ENCODE measurements at regions not wholly inside any gene's neighbourhood (a gene's known extent, or its start where the extent isn't known, plus 50 kb on each side); places are given as distances from the start of the nearest gene placed in this dataset.
"Not testable (repeated sequence)": the region's sequence is repeated elsewhere in the genome, so short reads cannot be mapped to it uniquely, and the experiment has no call there.

DNA sequence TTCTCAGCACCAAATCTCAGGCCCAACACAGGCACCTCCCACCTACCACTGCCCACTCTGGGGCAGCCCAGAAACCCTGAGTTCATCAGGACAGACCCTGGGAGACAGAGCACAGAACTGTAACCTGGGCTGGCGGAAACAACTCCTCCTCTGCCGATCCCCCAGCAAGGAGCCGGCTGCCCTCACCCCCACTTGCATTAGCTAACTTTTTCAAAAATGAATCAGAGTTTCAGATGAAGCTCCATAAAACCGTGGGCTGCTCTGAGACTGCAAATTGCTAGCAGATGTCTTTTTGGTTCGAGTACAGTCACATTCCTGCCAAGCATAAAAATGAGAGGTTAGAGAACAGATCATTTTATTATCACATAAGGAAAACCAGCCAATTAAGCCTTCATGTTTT, 93.4 kb upstream of the PARD3 start:
- no peak for DNase-seq (ENCODE audit: low read depth)

DNA sequence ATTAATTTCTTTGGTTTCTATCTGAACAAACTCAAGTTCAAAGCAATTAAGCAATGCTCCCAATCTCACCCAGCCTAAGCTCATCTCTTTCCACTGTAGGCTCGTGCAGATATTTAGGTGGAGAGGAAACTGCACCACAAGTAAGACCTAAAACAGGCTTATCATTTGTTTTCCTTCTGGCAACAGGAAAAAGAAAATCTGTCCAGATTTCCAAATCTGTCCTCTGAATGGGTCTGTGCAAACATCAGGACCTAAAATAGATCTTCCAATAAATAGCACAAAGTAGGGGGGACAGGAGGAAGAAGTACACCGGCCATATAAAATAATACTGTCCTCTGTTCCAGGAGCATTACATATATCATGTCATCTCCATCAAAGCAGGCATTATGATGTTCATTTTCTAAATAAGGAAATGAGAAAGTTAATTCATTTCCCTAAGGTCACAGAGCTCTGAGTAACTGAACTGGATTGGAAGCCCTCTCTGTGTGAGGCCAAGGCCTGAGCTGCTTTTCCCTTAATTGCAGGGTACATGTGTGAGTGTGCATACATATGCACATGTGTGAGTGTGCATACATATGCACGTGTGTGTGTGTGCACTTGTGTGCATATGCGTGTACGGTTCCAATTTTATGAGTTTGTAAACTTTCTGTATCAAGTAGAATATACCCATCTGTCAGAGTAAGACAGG, 92.8 kb upstream of the PARD3 start:
- DNase-seq (ENCODE audit: low read depth) = no peak

DNA sequence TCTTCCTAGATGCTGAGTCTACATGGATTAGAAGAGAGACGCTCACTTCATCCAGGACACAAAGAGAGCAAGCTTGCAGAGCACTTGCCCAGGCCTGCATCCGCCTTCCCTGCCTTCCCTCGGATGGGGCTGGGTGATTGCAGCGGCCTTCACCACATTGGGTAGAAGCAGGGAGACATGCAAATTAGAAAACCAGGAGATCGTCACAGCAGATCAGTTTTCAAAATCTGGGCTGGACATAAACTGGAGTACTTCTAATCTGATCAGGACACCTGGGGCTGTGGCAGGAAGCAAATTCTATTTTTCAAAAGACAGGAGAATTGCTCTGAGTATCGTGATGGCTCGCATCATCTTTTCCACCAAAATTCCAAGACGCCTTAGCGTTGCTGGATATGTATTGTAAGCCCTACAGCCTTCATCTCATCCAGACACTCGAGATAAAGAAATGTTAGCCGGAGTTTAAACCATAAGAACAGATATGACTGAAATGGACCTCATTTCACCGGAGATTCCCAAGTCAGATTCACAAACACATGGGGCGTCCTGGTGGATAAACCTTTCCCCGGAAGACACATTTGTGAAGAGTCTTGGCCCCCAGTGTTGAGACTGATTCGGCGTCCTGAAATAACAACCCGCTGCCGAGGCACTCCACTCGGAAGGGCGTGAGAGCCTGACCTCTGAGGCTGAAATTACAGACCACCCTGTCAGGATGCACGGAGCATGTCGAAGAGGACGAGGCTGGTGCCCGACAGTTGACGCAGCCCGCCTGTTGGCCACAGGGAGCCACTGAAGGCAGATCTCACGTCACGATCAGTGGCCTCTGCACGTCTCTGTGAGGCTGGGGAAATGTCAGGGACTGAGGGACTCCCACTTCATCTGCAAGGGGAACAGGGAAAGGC, 91.2 kb upstream of the PARD3 start:
- DNase-seq (ENCODE audit: low read depth) = peak; percentile 88

DNA sequence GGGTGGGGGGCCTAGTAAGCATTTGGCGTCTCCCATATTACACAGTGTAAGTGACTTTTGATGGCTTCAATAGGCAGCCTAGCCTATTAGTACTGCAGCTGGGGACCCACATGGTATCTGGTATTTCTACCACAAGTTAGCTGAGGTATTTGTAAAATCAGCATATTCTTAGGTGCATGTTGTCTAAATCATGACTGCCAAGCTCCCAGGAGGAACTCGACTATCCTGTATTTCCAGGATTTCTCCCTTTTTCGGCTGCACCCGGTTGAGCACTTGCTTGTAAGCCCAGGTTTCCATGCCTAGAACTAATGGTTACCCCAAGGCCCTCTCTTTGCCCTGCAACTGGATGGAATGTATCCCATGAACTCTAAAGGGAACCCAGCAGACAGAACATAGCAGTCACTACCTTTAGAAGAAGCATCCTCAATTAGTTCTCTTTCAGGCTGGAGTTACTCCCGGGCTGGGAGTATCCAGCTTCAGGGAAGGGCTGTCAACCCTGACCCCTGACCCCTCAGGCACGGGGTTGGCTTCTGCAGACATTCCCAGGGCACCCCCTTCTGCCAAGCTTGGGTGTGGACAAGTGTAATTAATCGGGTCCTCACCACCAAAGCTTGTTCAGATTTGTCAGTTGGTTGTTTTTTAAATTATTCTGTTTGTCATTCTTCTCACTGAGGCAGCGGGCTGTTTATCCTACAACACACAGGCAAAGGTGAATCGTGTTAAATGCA, 90.3 kb upstream of the PARD3 start:
- DNase-seq (ENCODE audit: low read depth) = no peak

DNA sequence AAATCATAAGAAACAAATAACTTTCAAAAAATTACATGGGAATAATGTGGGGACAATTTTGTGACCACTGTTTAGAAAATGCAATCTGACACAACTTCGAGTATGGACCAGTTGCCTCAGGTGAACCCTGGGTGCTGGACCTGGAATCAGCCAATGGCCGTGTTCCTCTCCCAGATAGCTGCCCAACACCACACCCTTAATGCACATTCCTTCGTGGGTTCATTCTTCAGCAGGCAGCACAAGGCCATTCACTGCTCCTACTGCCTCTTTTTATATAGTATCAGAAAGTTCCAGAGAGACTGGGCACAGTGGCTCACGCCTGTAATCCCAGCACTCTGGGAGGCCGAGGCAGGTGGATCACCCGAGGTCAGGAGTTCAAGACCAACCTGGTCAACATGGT, 89.1 kb upstream of the PARD3 start:
- DNase-seq (ENCODE audit: low read depth) = no peak

DNA sequence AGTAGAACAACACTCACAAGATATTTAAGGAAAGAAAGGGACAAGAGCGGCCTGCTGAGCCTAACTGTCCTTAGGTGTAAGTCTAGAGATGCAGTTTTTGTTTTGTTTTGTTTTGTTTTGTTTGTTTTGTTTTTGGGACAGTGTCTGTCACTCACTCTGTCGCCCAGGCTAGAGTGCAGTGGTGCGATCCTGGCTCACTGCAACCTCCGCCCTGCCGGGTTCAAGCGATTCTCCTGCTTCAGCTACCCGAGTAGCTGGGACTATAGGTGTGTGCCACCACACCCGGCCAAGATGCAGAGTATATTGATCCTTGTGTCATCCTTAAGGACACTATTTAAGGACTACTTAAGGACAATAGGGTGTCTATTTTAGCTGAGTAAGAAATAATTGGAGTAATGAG, 84.1 kb upstream of the PARD3 start:
- no peak for DNase-seq (ENCODE audit: low read depth)

DNA sequence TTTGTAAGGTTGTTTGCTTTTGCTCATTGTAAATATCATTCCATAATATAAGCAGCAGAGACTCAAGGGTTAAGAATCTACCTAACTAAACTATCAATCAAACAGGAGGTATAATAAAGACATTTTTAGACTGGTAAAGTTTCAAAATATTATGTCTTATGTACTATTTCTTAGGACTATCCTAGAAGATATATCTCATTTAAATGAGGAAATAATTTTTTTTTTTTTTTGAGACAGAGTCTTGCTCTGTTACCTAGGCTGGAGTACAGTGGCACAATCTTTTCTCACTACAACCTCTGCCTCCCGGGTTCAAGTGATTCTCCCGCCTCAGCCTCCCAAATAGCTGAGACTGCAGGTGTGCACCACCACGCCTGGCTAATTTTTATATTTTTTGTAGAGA, 80.9 kb upstream of the PARD3 start:
- DNase-seq (ENCODE audit: low read depth) = no peak

DNA sequence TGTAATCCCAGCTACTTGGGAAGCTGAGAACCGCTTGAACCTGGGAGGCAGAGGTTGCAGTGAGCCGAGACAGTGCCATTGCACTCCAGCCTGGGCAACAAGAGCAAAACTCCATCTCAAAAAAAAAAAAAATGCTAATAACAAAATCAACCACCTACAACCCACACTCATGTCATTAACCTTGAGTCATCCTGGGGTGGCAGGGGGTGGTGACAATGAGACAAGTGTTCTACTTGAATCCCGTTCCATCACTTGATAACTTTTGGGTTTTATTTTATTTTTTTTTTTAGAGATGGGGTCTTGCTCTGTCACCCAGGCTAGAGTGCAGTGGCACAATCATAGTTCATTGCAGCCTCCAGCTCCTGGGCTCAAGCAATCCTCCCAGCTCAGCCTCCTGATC, 80.0 kb upstream of the PARD3 start:
- not testable (repeated sequence) for DNase-seq (ENCODE audit: low read depth)

DNA sequence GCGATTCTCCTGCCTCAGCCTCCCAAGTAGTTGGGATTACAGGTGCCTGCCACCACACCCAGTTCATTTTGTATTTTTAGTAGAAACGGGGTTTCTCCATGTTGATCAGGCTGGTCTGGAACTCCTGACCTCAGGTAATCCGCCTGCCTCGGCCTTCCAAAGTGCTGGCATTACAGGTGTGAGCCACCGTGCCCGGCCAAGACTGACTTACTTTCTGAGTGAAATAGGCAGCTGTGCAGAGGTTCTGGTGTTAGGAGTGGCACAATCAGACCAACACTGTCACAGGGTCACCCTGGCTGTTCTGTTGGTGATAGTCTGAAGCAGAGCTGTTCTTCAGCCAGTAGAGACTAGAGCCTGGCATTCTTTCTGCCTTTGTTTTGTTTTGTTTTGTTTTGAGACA, 77.4 kb upstream of the PARD3 start:
- not testable (repeated sequence) for DNase-seq (ENCODE audit: low read depth)

DNA sequence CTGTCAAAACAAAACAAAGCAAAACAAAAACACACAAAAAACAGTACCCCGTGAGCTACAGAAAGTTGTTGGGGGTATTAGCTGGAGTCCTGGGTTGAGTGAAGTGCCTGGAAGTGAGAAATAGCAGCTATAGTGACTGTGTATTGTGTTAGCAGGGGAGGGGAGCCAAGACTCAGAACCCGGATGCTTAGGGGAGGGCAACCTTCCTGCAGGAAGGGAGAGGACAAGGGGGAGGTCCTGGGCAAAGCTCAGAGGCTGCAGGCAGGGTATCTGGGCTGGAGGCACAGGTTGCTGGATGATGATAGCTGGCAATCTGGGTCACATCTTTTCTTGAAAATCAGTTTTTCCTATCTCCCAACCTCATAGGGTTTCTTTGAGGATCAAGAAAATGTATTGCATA, 75.8 kb upstream of the PARD3 start:
- no peak for DNase-seq (ENCODE audit: low read depth)

DNA sequence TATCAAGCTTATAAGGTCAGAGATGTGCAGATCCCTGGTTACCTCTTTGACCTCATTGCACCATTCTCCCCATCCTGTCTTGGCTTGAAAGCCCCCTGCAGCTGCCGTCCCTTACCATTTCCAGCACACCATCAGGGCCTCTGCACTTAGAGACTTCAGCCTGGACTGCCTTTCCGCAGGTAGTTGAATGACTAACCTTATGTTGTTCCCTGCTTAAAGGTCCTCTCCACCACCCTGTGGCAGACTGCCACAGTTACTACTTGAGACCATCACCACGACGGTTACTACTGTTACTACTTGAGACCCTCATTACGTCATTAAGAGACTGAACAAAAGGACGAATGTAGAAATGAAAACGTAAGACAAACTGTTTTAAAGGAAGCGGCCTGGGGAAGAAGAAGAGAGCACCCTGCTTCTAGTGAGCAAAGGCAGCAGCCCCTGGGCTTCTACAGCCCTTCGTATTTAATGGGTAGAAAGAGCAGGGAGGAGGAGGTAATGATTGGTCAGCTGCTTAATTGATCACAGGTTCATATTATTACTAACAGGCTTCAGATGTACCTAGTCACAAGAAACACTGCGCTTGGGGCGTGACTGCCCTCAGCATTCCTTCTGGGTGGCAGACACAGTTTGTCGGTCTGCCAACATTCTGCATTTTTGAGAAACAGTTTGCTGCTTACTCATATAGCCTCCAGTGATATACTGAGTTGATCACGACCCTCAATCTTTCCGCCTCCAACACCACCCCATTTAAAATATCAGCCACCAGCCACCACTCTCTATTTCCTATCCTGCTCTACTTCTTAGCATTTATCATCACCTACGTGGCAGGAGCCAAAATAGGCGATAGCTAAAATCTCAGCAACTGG, 74.1 kb upstream of the PARD3 start:
- peak; percentile 80 for DNase-seq (ENCODE audit: low read depth)

DNA sequence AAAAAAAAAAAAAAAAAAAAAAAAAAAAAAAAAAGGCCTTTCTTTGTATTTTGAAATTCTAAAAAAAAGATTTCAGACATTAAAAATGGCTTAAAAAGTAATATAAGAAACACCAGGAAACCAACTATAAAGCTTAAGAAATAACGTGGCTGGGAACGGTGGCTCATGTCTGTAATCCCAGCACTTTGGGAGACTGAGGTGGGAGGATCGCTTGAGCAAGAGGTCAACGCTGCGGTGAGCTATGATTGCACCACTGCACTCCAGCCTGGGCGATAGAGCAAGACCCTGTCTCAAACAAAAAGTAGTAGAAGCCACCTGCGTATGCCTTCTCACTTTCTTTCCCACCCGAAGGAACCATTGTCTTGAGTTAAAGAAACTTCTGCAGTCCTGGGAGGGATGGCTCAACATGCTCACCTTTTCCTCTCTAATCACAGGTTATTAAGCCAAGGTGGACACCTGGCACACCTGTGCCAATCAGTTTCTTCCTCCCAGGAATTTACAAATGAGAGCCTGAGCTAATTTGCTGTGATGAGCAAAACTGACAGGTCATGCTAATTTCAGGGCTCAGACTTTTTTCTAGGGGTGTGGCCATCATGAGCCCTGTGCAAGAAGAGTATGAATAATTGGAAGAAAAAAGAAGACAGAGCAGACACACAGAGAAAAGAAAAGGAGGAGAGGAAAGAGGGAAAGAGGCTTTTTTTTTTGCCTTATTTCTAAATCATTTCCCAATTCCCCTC, 72.0 kb upstream of the PARD3 start:
- peak; percentile 60 for DNase-seq (ENCODE audit: low read depth)

DNA sequence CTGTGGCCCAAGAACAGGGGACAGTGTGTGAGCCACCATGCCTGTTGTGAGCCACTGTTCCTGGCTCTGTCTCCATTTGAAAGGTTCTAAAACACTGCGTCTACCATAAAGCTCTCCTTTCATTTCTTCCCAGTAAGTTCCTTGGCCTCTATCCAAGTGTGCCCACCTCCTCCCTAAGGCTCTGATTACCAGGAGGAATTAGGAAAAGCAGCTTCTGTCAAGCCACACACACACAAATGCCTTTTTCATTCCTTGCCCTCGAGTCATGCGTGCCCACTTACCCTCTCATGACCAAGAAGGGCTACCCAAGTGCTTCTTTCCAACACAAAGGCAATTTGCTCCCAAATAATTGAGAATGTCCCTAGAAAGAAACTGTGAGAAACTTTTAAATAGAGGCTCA, 70.8 kb upstream of the PARD3 start:
- peak; percentile 82 for DNase-seq (ENCODE audit: low read depth)

DNA sequence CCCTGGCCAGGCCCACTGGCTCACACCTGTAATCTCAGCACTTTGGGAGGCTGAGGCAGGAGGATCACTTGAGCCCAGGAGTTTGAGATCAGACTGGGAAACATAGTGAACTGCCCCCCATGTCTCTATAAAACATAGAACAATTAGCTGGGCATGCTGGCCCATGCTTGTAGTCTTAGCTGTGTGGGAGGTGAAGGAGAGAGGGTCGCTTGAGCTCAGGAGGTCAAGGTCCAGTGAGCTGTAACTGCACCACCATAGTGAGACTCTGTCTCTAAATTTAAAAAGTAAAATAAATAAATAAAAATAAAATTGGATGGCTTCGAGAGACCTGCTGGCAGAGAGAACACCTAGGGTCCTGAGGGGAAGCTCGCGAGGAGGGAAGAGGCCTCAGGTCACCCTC, 69.9 kb upstream of the PARD3 start:
- DNase-seq (ENCODE audit: low read depth) = no peak

DNA sequence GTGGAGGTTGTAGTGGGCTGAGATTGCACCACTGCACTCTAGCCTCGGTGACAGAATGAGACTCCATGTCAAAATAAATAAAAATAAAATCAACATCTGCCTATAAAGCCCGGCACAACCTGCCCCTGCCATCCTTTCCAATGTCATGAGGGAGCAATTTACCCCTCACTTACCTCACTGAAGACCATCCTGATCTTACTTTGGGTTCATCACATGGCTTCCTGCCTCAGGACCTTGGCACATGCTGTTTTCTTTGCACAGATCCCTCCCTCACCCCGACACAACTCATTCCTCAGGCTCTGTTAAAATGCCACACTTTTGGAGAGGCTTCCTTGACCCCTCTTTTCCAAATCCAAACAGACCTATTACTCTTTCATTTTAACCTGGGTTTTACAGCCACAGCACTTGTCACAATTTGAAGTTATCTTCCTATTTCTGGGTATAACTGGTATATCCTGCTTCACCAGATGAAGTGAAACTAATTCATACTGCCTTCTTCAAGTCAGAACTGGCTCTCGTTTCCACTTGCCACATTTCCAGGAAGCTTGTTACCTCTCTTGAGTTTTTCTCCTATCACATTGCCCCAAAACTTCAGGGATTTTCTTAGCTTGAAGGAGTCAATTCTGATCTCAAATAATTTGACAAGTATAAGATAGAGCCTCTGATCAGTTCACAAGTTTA, 69.3 kb upstream of the PARD3 start:
- peak; percentile 34 for DNase-seq (ENCODE audit: low read depth)

DNA sequence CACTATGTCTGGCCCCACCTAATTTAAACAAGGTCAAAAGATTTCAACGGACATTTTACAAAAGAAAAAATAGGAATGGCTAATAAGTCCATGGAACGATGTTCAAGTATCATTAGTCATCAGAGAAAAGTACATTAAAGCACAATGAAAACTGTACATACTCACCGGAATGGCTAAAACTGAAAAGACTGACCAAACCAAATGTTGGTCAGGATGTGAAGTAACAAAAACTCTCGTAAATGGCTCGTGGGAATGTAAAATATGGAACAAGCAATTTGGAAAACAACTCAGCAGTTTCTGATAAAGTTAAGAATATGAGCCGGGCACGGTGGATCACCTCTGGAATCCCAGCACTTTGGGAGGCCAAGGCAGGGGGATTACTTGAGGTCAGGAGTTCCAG, 65.7 kb upstream of the PARD3 start:
- no peak for DNase-seq (ENCODE audit: low read depth)

DNA sequence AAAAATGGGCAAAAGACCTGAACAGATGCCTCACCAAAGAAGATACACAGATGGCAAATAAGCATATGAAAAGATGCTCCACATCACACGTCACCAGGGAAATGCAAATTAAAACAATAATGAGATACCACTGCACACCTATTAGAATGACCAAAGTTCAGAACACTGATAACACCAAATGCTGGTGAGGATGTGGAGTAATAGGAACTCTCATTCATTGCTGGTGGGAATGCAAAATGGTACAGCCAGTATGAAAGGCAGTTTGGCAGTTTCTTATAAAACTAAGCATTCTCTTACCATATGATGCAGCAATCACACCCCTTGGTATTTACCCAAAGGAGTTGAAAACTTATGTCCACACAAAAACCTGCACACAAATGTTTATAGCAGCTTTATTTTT, 63.6 kb upstream of the PARD3 start:
- DNase-seq (ENCODE audit: low read depth) = not testable (repeated sequence)

DNA sequence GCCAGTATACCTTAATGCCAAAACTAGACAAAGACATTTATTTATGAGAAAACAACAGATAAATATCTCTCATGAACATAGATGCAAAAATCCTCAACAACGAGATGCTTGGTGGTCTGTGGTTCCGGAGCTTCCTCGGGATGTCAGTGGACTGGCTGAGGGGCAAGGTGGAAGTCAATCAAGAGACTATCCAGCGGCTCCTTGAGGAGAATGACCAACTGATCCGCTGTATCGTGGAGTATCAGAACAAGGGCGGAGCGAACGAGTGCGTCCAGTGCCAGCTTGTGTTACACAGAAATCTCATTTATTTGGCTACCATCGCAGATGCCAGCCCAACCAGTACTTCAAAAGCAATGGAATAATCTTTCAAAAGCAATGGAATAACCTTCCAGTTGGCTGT, 60.0 kb upstream of the PARD3 start:
- no peak for DNase-seq (ENCODE audit: low read depth)

DNA sequence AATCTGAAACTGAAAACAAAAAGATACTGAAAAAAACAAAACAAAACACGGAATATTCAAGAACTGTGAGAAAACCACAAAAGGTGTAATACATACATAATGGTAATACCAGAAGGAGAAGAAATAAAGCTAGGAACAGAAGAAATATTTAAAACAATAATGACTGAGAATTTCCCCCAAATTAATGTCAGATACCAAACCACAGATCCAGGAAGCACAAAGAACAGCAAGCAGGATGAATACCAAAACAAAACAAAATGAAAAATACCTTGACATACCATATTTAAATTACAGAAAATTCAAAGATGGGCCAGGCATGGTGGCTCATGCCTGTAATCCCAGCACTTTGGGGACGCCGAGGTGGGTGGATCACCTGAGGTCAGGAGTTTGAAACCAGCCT, 57.7 kb upstream of the PARD3 start:
- no peak for DNase-seq (ENCODE audit: low read depth)

DNA sequence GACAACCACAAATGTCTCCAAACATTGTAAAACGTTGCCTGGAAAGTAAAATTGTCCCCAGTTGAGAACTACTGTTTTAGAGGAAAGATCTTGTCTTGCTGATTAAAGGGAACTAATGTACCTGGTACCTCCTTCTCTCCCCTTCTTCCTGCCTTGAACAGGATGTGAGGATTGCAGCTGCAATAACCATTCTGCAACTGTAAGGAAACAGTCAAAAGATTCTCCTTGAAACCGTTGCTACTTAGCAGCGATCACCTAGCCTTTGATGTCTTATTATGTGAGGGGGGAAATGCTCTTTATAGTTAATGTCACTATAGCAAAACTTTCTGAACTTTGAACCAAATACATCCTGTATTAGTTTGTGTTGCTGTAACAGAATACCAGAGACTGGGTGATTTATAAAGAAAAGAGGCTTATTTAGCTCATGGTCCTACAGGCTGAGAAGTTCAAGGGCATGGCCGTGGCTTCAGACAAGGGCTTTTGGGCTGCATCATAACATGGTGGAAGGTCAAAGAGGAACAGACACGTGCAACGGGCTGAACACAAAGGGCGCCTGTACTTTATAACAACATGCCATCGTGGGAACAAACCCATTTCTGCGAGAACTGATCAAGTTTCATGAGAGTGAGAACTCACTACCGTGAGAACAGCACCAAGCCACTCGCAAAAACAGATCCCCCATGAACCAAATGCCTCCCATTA, 54.2 kb upstream of the PARD3 start:
- DNase-seq (ENCODE audit: low read depth) = no peak
